CD14-positive monocyte (primary cell): ENCODE measurements at regions not wholly inside any gene's neighbourhood (a gene's known extent, or its start where the extent isn't known, plus 50 kb on each side); places are given as distances from the start of the nearest gene placed in this dataset.

ENCODE experiments used
- DNase-seq, 3 donors: peaks; one replicate each; pipeline ENCODE4 v3.0.0-alpha.2; 2011 to 2022
- H2AFZ ChIP-seq: 2 replicates; pipeline ENCODE4 v1.6.0; 2012; ENCODE audit warnings: mild to moderate bottlenecking, low read depth, low read length, inconsistent platforms; ENCODE audit not compliant: insufficient read depth, poor library complexity, severe bottlenecking
- H3K27ac ChIP-seq, 2 donors: 1 replicate in 1 of 2; 2 replicates in 1 of 2; pipeline ENCODE4 v1.5.1; 2012 to 2013; ENCODE audit warnings: low read length in 2 of 2, control low read depth in 1 of 2, inconsistent platforms in 1 of 2, low read depth in 1 of 2, mild to moderate bottlenecking in 1 of 2
- H3K27me3 ChIP-seq, 2 donors: one replicate each; pipeline versions ENCODE4 v1.6.0 to v1.6.1; 2011 to 2013; ENCODE audit warnings: low read length in 2 of 2; ENCODE audit not compliant: control insufficient read depth in 2 of 2, insufficient read depth in 2 of 2
- H3K36me3 ChIP-seq, 2 donors: replicated peaks in 1 of 2; 1 replicate in 1 of 2; 2 replicates in 1 of 2; pipeline versions ENCODE4 v1.5.1 to v1.6.1; 2012 to 2013; ENCODE audit warnings: low read length in 2 of 2, control low read depth in 1 of 2, inconsistent platforms in 1 of 2, mild to moderate bottlenecking in 1 of 2; ENCODE audit not compliant: insufficient read depth in 2 of 2, control insufficient read depth in 1 of 2
- H3K4me1 ChIP-seq, 2 donors: 1 replicate in 1 of 2; 2 replicates in 1 of 2; pipeline versions ENCODE4 v1.5.1 to v1.6.1; 2012 to 2013; ENCODE audit warnings: low read length in 2 of 2, control low read depth in 1 of 2, inconsistent platforms in 1 of 2, mild to moderate bottlenecking in 1 of 2, moderate library complexity in 1 of 2; ENCODE audit not compliant: insufficient read depth in 2 of 2, control insufficient read depth in 1 of 2
- H3K4me2 ChIP-seq: replicated peaks from 2 replicates; pipeline ENCODE3; 2012; ENCODE audit warnings: low read length, moderate library complexity, mild to moderate bottlenecking; ENCODE audit not compliant: poor library complexity, severe bottlenecking; ENCODE audit errors: extremely low read depth
- H3K4me3 ChIP-seq, 3 experiments: fragments of 200-600 bp in 1 of 3; sonication (generic) in 1 of 3; replicated peaks in 1 of 3; 1 replicate in 2 of 3; 2 replicates in 1 of 3; pipeline ENCODE4 v1.5.1; 2011 to 2013; ENCODE audit warnings: low read length in 3 of 3, mild to moderate bottlenecking in 3 of 3, control low read depth in 2 of 3, low read depth in 2 of 3, inconsistent platforms in 1 of 3, moderate library complexity in 1 of 3
- H3K79me2 ChIP-seq: 2 replicates; pipeline ENCODE4 v1.6.0; 2012; ENCODE audit warnings: mild to moderate bottlenecking, control low read depth, inconsistent platforms, low read length, moderate library complexity; ENCODE audit not compliant: insufficient read depth
- H3K9ac ChIP-seq: 2 replicates; pipeline ENCODE4 v1.6.0; 2017; ENCODE audit warnings: low read length, mild to moderate bottlenecking; ENCODE audit not compliant: insufficient read depth, poor library complexity, severe bottlenecking
- H3K9me3 ChIP-seq, 2 donors: replicated peaks in 1 of 2; 1 replicate in 1 of 2; 2 replicates in 1 of 2; pipeline versions ENCODE4 v1.5.1 to v1.6.1; 2012 to 2013; ENCODE audit warnings: low read length in 2 of 2, control low read depth in 1 of 2; ENCODE audit not compliant: control insufficient read depth in 1 of 2, insufficient read depth in 1 of 2
- H4K20me1 ChIP-seq: 2 replicates; pipeline ENCODE4 v1.6.0; 2012; ENCODE audit warnings: mild to moderate bottlenecking, low read length, control low read depth, moderate library complexity; ENCODE audit not compliant: insufficient read depth
- H3K27ac Mint-ChIP-seq, 7 donors: one replicate each; pipeline ENCODE4 v1.8.0; 2020; ENCODE audit warnings: mild to moderate bottlenecking in 7 of 7, mixed read lengths in 7 of 7, moderate library complexity in 6 of 7, inconsistent platforms in 2 of 7
- H3K27me3 Mint-ChIP-seq, 3 donors: one replicate each; pipeline ENCODE4 v1.8.0; 2021 to 2022; ENCODE audit warnings: low read depth in 3 of 3, mild to moderate bottlenecking in 3 of 3, mixed read lengths in 3 of 3, moderate library complexity in 3 of 3, inconsistent platforms in 1 of 3
- H3K36me3 Mint-ChIP-seq, 2 donors: one replicate each; pipeline ENCODE4 v1.8.0; 2020; ENCODE audit warnings: mixed read lengths in 2 of 2, inconsistent platforms in 1 of 2, mild to moderate bottlenecking in 1 of 2
- H3K4me1 Mint-ChIP-seq: one replicate; pipeline ENCODE4 v1.8.0; 2020; ENCODE audit warnings: mild to moderate bottlenecking, mixed read lengths
- H3K4me3 Mint-ChIP-seq, 2 donors: one replicate each; pipeline ENCODE4 v1.8.0; 2020; ENCODE audit warnings: mild to moderate bottlenecking in 2 of 2, mixed read lengths in 2 of 2, moderate library complexity in 1 of 2
- H3K9me3 Mint-ChIP-seq, 7 donors: one replicate each; pipeline ENCODE4 v1.8.0; 2020 to 2022; ENCODE audit warnings: mixed read lengths in 7 of 7, mild to moderate bottlenecking in 6 of 7, moderate library complexity in 6 of 7, inconsistent platforms in 2 of 7
- WGBS: methylation state at CpG from one replicate; pipeline ENCODE4 v1.1.5; 2013; ENCODE audit warnings: missing lambda C conversion rate; ENCODE audit not compliant: insufficient coverage; 5-methylcytosine and 5-hydroxymethylcytosine counted together
- intact Hi-C, 2 donors: fragments of 100-400 bp; cut with micrococcal nuclease; formaldehyde crosslinking; loops; one replicate each; pipeline versions ENCODE4 v1.15.0 to v1.15.1; 2023
- TF ChIP-seq, protein P1 (sequence below): fragments of 200-600 bp; IDR thresholded peaks from one replicate; pipeline ENCODE4 v1.8.0; 2022; ENCODE audit warnings: antibody characterized with exemption, mild to moderate bottlenecking

DNA sequence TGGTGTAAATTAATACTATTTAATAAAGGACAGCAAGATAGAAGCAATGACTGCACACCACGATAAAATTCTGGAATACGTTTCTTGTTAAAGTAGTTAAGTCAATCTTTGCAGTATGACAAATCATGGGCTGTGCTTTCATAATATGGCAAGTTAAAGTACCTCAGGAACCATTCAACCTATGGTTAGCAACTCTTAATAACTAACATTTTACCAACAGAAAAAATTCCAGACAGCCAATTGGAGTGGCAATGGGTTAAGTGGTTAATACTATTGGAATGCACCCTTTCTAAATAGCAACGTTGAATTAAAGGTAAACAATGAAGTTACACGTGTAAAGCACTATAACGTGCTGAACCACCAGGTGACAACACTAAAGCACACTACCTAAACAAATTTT is 72.4 kb upstream of the ZCCHC13 start:
- peaks cover 0 to 8% of the 10 kb centered on the region in 2 donors for H3K36me3 ChIP-seq
- no peaks in the 10 kb centered on the region for H3K27me3 ChIP-seq
- no peak overlapping the region for H3K27ac ChIP-seq
- H3K4me2 ChIP-seq, result no peak overlapping the region
- intact Hi-C loops, result loop anchor here in 1 of 2 donors (10.0 kb wide), 1 partner anchor 313 kb away; no protein-coding TSS in a partner anchor
- H3K9ac ChIP-seq, result no peak overlapping the region
- peaks cover 5% of the 10 kb centered on the region for H4K20me1 ChIP-seq
- Mint-ChIP-seq H3K4me1 (no peaks in the 10 kb centered on the region), H3K36me3 (peaks cover 4 to 9% of the 10 kb centered on the region in 2 donors), H3K9me3 (peaks cover 0 to 4% (median 0%) of the 10 kb centered on the region in 7 donors), H3K27ac (no peak overlapping the region), H3K27me3 (no peaks in the 10 kb centered on the region), H3K4me3 (no peak overlapping the region)
- H3K79me2 ChIP-seq, result no peaks in the 10 kb centered on the region
- no peaks in the 10 kb centered on the region for H3K9me3 ChIP-seq
- H2AFZ ChIP-seq, result no peak overlapping the region
- no peaks in the 10 kb centered on the region for H3K4me1 ChIP-seq
- WGBS, result no CpG with 5 or more reads among the region's 5 CpGs
- TF ChIP-seq, protein P1, sequence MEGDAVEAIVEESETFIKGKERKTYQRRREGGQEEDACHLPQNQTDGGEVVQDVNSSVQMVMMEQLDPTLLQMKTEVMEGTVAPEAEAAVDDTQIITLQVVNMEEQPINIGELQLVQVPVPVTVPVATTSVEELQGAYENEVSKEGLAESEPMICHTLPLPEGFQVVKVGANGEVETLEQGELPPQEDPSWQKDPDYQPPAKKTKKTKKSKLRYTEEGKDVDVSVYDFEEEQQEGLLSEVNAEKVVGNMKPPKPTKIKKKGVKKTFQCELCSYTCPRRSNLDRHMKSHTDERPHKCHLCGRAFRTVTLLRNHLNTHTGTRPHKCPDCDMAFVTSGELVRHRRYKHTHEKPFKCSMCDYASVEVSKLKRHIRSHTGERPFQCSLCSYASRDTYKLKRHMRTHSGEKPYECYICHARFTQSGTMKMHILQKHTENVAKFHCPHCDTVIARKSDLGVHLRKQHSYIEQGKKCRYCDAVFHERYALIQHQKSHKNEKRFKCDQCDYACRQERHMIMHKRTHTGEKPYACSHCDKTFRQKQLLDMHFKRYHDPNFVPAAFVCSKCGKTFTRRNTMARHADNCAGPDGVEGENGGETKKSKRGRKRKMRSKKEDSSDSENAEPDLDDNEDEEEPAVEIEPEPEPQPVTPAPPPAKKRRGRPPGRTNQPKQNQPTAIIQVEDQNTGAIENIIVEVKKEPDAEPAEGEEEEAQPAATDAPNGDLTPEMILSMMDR, result no peak
- no peak overlapping the region for H3K4me3 ChIP-seq
- DNase-seq, result no peak

GRCh38 chrX:74230094-74230493 is 73.9 kb upstream of the ZCCHC13 start:
- no peaks in the 10 kb centered on the region for H3K27me3 Mint-ChIP-seq
- Histone ChIP-seq H3K27me3 (no peaks in the 10 kb centered on the region), H3K27ac (no peak overlapping the region), H3K9me3 (no peaks in the 10 kb centered on the region), H3K4me1 (no peaks in the 10 kb centered on the region), H3K9ac (no peak overlapping the region), H3K4me3 (no peak overlapping the region), H3K36me3 (peaks cover 0 to 18% of the 10 kb centered on the region in 2 donors), H3K4me2 (no peak overlapping the region), H4K20me1 (peaks cover 5% of the 10 kb centered on the region), H3K79me2 (no peaks in the 10 kb centered on the region), H2AFZ (no peak overlapping the region)
- H3K4me1 Mint-ChIP-seq, result no peaks in the 10 kb centered on the region
- intact Hi-C loops, result loop anchor here in 1 of 2 donors (10.0 kb wide), 1 partner anchor 315 kb away; no protein-coding TSS in a partner anchor
- peaks cover 0 to 14% (median under 1%) of the 10 kb centered on the region in 7 donors for H3K9me3 Mint-ChIP-seq
- DNase-seq, result no peak
- no peak overlapping the region for H3K4me3 Mint-ChIP-seq
- H3K27ac Mint-ChIP-seq, result no peak overlapping the region
- TF ChIP-seq, protein P1, result no peak
- H3K36me3 Mint-ChIP-seq, result peaks cover 8 to 15% of the 10 kb centered on the region in 2 donors
